SK-N-SH (cell line): ENCODE measurements at regions not wholly inside any gene's neighbourhood (a gene's known extent, or its start where the extent isn't known, plus 50 kb on each side); places are given as distances from the start of the nearest gene placed in this dataset.

Source experiments
- CTCF ChIA-PET: fragments of 300-600, 350-600 bp; formaldehyde crosslinking; extraction: SDS; loops from one replicate; lab custom pipeline; 2021; lab: Yijun Ruan, JAX
- POLR2A ChIA-PET: fragments of 350-600 bp; sonication (Branson Sonifier 250); formaldehyde crosslinking; extraction: SDS; loops from one replicate; lab custom pipeline; 2020; ENCODE audit warnings: antibody characterized with exemption, inconsistent platforms; lab: Yijun Ruan, JAX
- DNase-seq: peaks from one replicate; pipeline ENCODE4 v3.0.0; 2012
- H2AFZ ChIP-seq: fragments of 200-600 bp; sonication (generic); 2 replicates; pipeline ENCODE4 v1.8.1; 2016; ENCODE audit warnings: antibody characterized with exemption, mild to moderate bottlenecking, low read depth
- H3F3A ChIP-seq: fragments of 200-600 bp; sonication (generic); replicated peaks from 2 replicates; pipeline ENCODE3; 2016; ENCODE audit warnings: antibody characterized with exemption, mild to moderate bottlenecking; ENCODE audit not compliant: insufficient read depth
- H3K27ac ChIP-seq, 2 experiments: fragments of 200-500 bp in 1 of 2; fragments of 200-600 bp in 1 of 2; sonication (Bioruptor generic) in 1 of 2; sonication (generic), shearing (Covaris generic) in 1 of 2; 2 replicates each; pipeline versions ENCODE4 v1.5.1 to v1.6.1; 2014 to 2016; ENCODE audit warnings: low read depth in 2 of 2, inconsistent platforms in 1 of 2, low read length in 1 of 2, mild to moderate bottlenecking in 1 of 2, mixed read lengths in 1 of 2
- H3K27me3 ChIP-seq: fragments of 200-600 bp; sonication (generic), shearing (Covaris generic); 2 replicates; pipeline ENCODE4 v1.6.1; 2016; ENCODE audit warnings: mixed run types; ENCODE audit not compliant: insufficient read depth
- H3K36me3 ChIP-seq, 2 experiments: fragments of 200-500 bp in 1 of 2; fragments of 200-600 bp in 1 of 2; sonication (Bioruptor generic) in 1 of 2; sonication (generic) in 1 of 2; replicated peaks in 1 of 2; 2 replicates each; pipeline versions ENCODE3 to v1.5.1; 2014 to 2016; ENCODE audit warnings: low read length in 1 of 2, mild to moderate bottlenecking in 1 of 2; ENCODE audit not compliant: insufficient read depth in 2 of 2, control insufficient read depth in 1 of 2
- H3K4me1 ChIP-seq, 2 experiments: fragments of 200-500 bp in 1 of 2; fragments of 200-600 bp in 1 of 2; sonication (Bioruptor generic) in 1 of 2; sonication (generic), shearing (Covaris generic) in 1 of 2; 2 replicates each; pipeline versions ENCODE4 v1.5.1 to v1.6.1; 2014 to 2016; ENCODE audit warnings: low read depth in 1 of 2, low read length in 1 of 2, mixed run types in 1 of 2; ENCODE audit not compliant: insufficient read depth in 2 of 2, control insufficient read depth in 1 of 2
- H3K4me2 ChIP-seq: fragments of 200-600 bp; sonication (generic), shearing (Covaris generic); 2 replicates; pipeline ENCODE4 v1.6.1; 2017; ENCODE audit warnings: mixed run types
- H3K4me3 ChIP-seq, 2 experiments: fragments of 200-500 bp in 1 of 2; fragments of 200-600 bp in 1 of 2; sonication (Bioruptor generic) in 1 of 2; sonication (generic), shearing (Covaris generic) in 1 of 2; 2 replicates each; pipeline versions ENCODE4 v1.5.1 to v1.8.1; 2014 to 2016; ENCODE audit warnings: low read depth in 2 of 2, inconsistent platforms in 1 of 2, low read length in 1 of 2, mild to moderate bottlenecking in 1 of 2, mixed read lengths in 1 of 2, moderate library complexity in 1 of 2
- H3K79me2 ChIP-seq: fragments of 200-600 bp; sonication (generic); 2 replicates; pipeline ENCODE4 v1.8.1; 2017; ENCODE audit warnings: mild to moderate bottlenecking; ENCODE audit not compliant: insufficient read depth
- H3K9ac ChIP-seq: fragments of 200-600 bp; sonication (generic); 2 replicates; pipeline ENCODE4 v1.6.1; 2017; ENCODE audit warnings: mixed run types
- H3K9me2 ChIP-seq: fragments of 200-600 bp; sonication (generic); 2 replicates; pipeline ENCODE4 v1.6.1; 2017; ENCODE audit warnings: mixed run types
- H3K9me3 ChIP-seq: fragments of 200-600 bp; sonication (generic); 2 replicates; pipeline ENCODE4 v1.6.1; 2017; ENCODE audit warnings: mixed run types, mild to moderate bottlenecking, moderate library complexity
- H4K20me1 ChIP-seq: fragments of 200-600 bp; sonication (generic); 2 replicates; pipeline ENCODE4 v1.6.1; 2017; ENCODE audit warnings: mild to moderate bottlenecking, mixed run types; ENCODE audit not compliant: insufficient read depth
- CTCF ChIP-seq: fragments of 200-600 bp; sonication (generic); IDR thresholded peaks from 2 replicates; pipeline ENCODE4 v1.6.1; 2017; ENCODE audit warnings: antibody characterized with exemption, mild to moderate bottlenecking, moderate library complexity
- ELF1 ChIP-seq: IDR thresholded peaks from 2 replicates; pipeline ENCODE4 v1.4.0; 2012
- EP300 ChIP-seq, 2 experiments: IDR thresholded peaks; 2 replicates each; pipeline versions ENCODE4 v1.4.0 to v1.6.1; 2012; ENCODE audit warnings: borderline replicate concordance in 1 of 2, low read depth in 1 of 2, low read length in 1 of 2
- EZH2phosphoT487 ChIP-seq: fragments of 200-600 bp; sonication (generic); IDR thresholded peaks from 2 replicates; pipeline ENCODE4 v1.6.1; 2017; ENCODE audit warnings: low read depth, mixed run types, mild to moderate bottlenecking, antibody characterized with exemption, moderate library complexity, borderline replicate concordance
- FOSL2 ChIP-seq: IDR thresholded peaks from 2 replicates; pipeline ENCODE4 v1.4.0; 2012; ENCODE audit warnings: low read depth, mild to moderate bottlenecking, moderate library complexity, borderline replicate concordance
- GABPA ChIP-seq: IDR thresholded peaks from 2 replicates; pipeline ENCODE4 v1.4.0; 2012; ENCODE audit warnings: low read depth, mild to moderate bottlenecking
- MXI1 ChIP-seq: IDR thresholded peaks from 2 replicates; pipeline ENCODE4 v1.6.1; 2012; ENCODE audit warnings: mild to moderate bottlenecking, low read depth, low read length, improper control_type of control experiment
- NFIC ChIP-seq: IDR thresholded peaks from 2 replicates; pipeline ENCODE4 v1.4.0; 2012; ENCODE audit warnings: borderline replicate concordance
- PBX3 ChIP-seq: IDR thresholded peaks from 2 replicates; pipeline ENCODE4; 2012
- RAD21 ChIP-seq: IDR thresholded peaks from 2 replicates; pipeline ENCODE4 v1.6.1; 2012; ENCODE audit warnings: mild to moderate bottlenecking, low read length
- REST ChIP-seq: IDR thresholded peaks from 2 replicates; pipeline ENCODE4 v1.6.1; 2012; ENCODE audit warnings: mild to moderate bottlenecking, low read depth, low read length, moderate library complexity
- RFX5 ChIP-seq: IDR thresholded peaks from 2 replicates; pipeline ENCODE4 v1.6.1; 2012; ENCODE audit warnings: mild to moderate bottlenecking, improper control_type of control experiment, low read length
- TAF1 ChIP-seq: IDR thresholded peaks from 2 replicates; pipeline ENCODE4 v1.6.1; 2012; ENCODE audit warnings: low read depth, mild to moderate bottlenecking, low read length, moderate library complexity, borderline replicate concordance
- TEAD4 ChIP-seq: IDR thresholded peaks from 2 replicates; pipeline ENCODE4 v1.4.0; 2012; ENCODE audit warnings: mild to moderate bottlenecking, borderline replicate concordance; ENCODE audit not compliant: insufficient read depth
- YY1 ChIP-seq: IDR thresholded peaks from 2 replicates; pipeline ENCODE4 v1.4.0; 2012; ENCODE audit warnings: low read depth, mild to moderate bottlenecking
- ZBTB33 ChIP-seq: IDR thresholded peaks from 2 replicates; pipeline ENCODE4 v1.4.0; 2012; ENCODE audit warnings: low read depth, borderline replicate concordance
- WGBS: methylation state at CpG from one replicate; pipeline ENCODE4 v1.1.6; 2017; ENCODE audit warnings: low lambda C conversion rate; 5-methylcytosine and 5-hydroxymethylcytosine counted together

- TF ChIP-seq ZBTB33: no peak
Measured at GRCh38 chr2:235360446-235360845, 133.4 kb upstream of the AGAP1 start (continued).

GRCh38 chr2:235365743-235366142 lies 128.1 kb upstream of the AGAP1 start:
- POLR2A ChIA-PET: no interaction called here

GRCh38 chr2:235366390-235366789 lies 127.5 kb upstream of the AGAP1 start:
- Histone ChIP-seq H3K4me2 (no peak overlapping the region), H3K36me3 (no peaks in the 10 kb centered on the region), H3K79me2 (no peaks in the 10 kb centered on the region), H3K9me3 (no peaks in the 10 kb centered on the region), H3F3A (no peaks in the 10 kb centered on the region), H3K27ac (no peak overlapping the region), H4K20me1 (no peaks in the 10 kb centered on the region), H3K9ac (no peak overlapping the region), H3K4me3 (no peak overlapping the region), H2AFZ (no peak overlapping the region), H3K4me1 (no peaks in the 10 kb centered on the region), H3K27me3 (peaks cover 11% of the 10 kb centered on the region; the same call in 1 of the 2 replicates), H3K9me2 (no peaks in the 10 kb centered on the region)
- ChIA-PET POLR2A (no interaction called here), CTCF (interaction anchor here (1.3 to 1.7 kb wide), 2 partner anchors 10 to 31 kb away, joined by 3 to 4 read pairs; no protein-coding TSS in a partner anchor)
- DNase-seq: no peak
- WGBS: 65% methylated on average over 3 of the region's 6 CpGs
- no peak for TF ChIP-seq TEAD4
- no peak for TF ChIP-seq NFIC
- TF ChIP-seq ELF1: no peak
- TF ChIP-seq TAF1: no peak
- no peak for TF ChIP-seq REST
- no peak for TF ChIP-seq FOSL2
- no peak for TF ChIP-seq MXI1
- TF ChIP-seq CTCF: no peak
- no peak for TF ChIP-seq YY1
- no peak for TF ChIP-seq RAD21
- TF ChIP-seq PBX3: no peak
- TF ChIP-seq ZBTB33: no peak

More at GRCh38 chr2:235365743-235366142, 128.1 kb upstream of the AGAP1 start:
- H4K20me1 ChIP-seq: no peaks in the 10 kb centered on the region
- H3K4me1 ChIP-seq: no peaks in the 10 kb centered on the region
- H3K27ac ChIP-seq: no peak overlapping the region
- no peaks in the 10 kb centered on the region for H3K79me2 ChIP-seq
- H3K9ac ChIP-seq: no peak overlapping the region
- H3K9me2 ChIP-seq: no peaks in the 10 kb centered on the region
- no peaks in the 10 kb centered on the region for H3K36me3 ChIP-seq
- H3F3A ChIP-seq: no peaks in the 10 kb centered on the region
- H3K4me3 ChIP-seq: no peak overlapping the region
- H3K4me2 ChIP-seq: no peak overlapping the region
- TF ChIP-seq MXI1: no peak
- no peak for TF ChIP-seq EP300 (IDR thresholded peaks at IDR 0.05; ENCODE audit: borderline replicate concordance in 1 of 2, low read depth in 1 of 2, low read length in 1 of 2)
- no peak for TF ChIP-seq RFX5
- TF ChIP-seq RAD21: no peak
- no peak for TF ChIP-seq GABPA
- no peak for TF ChIP-seq EZH2phosphoT487
- H3K27me3 ChIP-seq: peaks cover 11% of the 10 kb centered on the region; the same call in 1 of the 2 replicates
- DNase-seq: no peak
- H3K9me3 ChIP-seq: no peaks in the 10 kb centered on the region
- 20% methylated on average over 1 of the region's 4 CpGs for WGBS
- CTCF ChIA-PET: interaction anchor here (1.7 kb wide), 1 partner anchor 9 kb away, joined by 4 read pairs; no protein-coding TSS in a partner anchor
- H2AFZ ChIP-seq: no peak overlapping the region
